Stimulated activated naive CD4-positive, alpha-beta T cell (primary cell): ENCODE measurements at regions not wholly inside any gene's neighbourhood (a gene's known extent, or its start where the extent isn't known, plus 50 kb on each side); places are given as distances from the start of the nearest gene placed in this dataset.

Experiments
- DNase-seq, 6 experiments: peaks; one replicate each; lab custom pipeline; 2025; lab: John Stamatoyannopoulos, UW

- no peak for DNase-seq
Measured at GRCh38 chr2:134173338-134174016, 80.4 kb upstream of the MGAT5 start.

GRCh38 chr2:134174711-134175110 lies 79.2 kb upstream of the MGAT5 start:
- DNase-seq, result no peak

GRCh38 chr2:134175834-134176233 lies 78.0 kb upstream of the MGAT5 start:
- DNase-seq, result no peak

- DNase-seq, result no peak
Measured at GRCh38 chr2:134177351-134177931, 76.4 kb upstream of the MGAT5 start.

GRCh38 chr2:134178138-134178877 lies 75.6 kb upstream of the MGAT5 start:
- peak in 2 of 6 experiments; percentile 18 to 21 for DNase-seq

GRCh38 chr2:134181219-134181618 lies 72.7 kb upstream of the MGAT5 start:
- peak in 5 of 6 experiments; percentile 12 to 74 (median 57) for DNase-seq

GRCh38 chr2:134183679-134184078 lies 70.2 kb upstream of the MGAT5 start:
- no peak for DNase-seq

GRCh38 chr2:134185639-134186038 lies 68.2 kb upstream of the MGAT5 start:
- no peak for DNase-seq

GRCh38 chr2:134189009-134189720 lies 64.7 kb upstream of the MGAT5 start:
- no peak for DNase-seq

GRCh38 chr2:134190062-134190806 lies 63.6 kb upstream of the MGAT5 start:
- no peak for DNase-seq

GRCh38 chr2:134190807-134191203 lies 63.1 kb upstream of the MGAT5 start:
- no peak for DNase-seq

- no peak for DNase-seq
Measured at GRCh38 chr2:134191835-134192234, 62.0 kb upstream of the MGAT5 start.

GRCh38 chr2:134193006-134193405 lies 60.9 kb upstream of the MGAT5 start:
- DNase-seq, result no peak

- no peak for DNase-seq
Measured at GRCh38 chr2:134194519-134194918, 59.4 kb upstream of the MGAT5 start.

- no peak for DNase-seq
Measured at GRCh38 chr2:134195341-134195740, 58.5 kb upstream of the MGAT5 start.

- DNase-seq, result no peak
Measured at GRCh38 chr2:134197445-134197844, 56.4 kb upstream of the MGAT5 start.

- DNase-seq, result no peak
Measured at GRCh38 chr2:134198006-134198634, 55.8 kb upstream of the MGAT5 start.

- DNase-seq, result no peak
Measured at GRCh38 chr2:134199123-134199522, 54.7 kb upstream of the MGAT5 start.

GRCh38 chr2:134200036-134200618 lies 53.7 kb upstream of the MGAT5 start:
- DNase-seq, result no peak

GRCh38 chr2:134201533-134201932 lies 52.3 kb upstream of the MGAT5 start:
- no peak for DNase-seq

GRCh38 chr2:134202371-134202770 lies 51.5 kb upstream of the MGAT5 start:
- no peak for DNase-seq
